IPS-18a (cell line): ENCODE measurements at regions not wholly inside any gene's neighbourhood (a gene's known extent, or its start where the extent isn't known, plus 50 kb on each side); places are given as distances from the start of the nearest gene placed in this dataset.

ENCODE experiments used
- H3K27ac ChIP-seq: one replicate; pipeline ENCODE4 v1.5.1; 2013; ENCODE audit warnings: low read length
- H3K27me3 ChIP-seq: one replicate; pipeline ENCODE4 v1.6.1; 2013; ENCODE audit warnings: mild to moderate bottlenecking, low read length; ENCODE audit not compliant: control insufficient read depth, insufficient read depth
- H3K36me3 ChIP-seq: one replicate; pipeline ENCODE4 v1.6.1; 2013; ENCODE audit warnings: low read depth, low read length; ENCODE audit not compliant: control insufficient read depth
- H3K4me1 ChIP-seq: one replicate; pipeline ENCODE4 v1.6.1; 2013; ENCODE audit warnings: low read depth, low read length; ENCODE audit not compliant: control insufficient read depth
- H3K4me3 ChIP-seq: one replicate; pipeline ENCODE4 v1.5.1; 2013; ENCODE audit warnings: low read length
- H3K9ac ChIP-seq: one replicate; pipeline ENCODE4 v1.6.1; 2013; ENCODE audit warnings: mild to moderate bottlenecking, low read length, moderate library complexity
- H3K9me3 ChIP-seq: one replicate; pipeline ENCODE4 v1.6.1; 2013; ENCODE audit warnings: low read depth, low read length; ENCODE audit not compliant: control insufficient read depth

- H3K27me3 ChIP-seq = no peaks in the 10 kb centered on the region
- no peak overlapping the region for H3K4me3 ChIP-seq
- no peak overlapping the region for H3K27ac ChIP-seq
- H3K36me3 ChIP-seq = no peaks in the 10 kb centered on the region
- no peaks in the 10 kb centered on the region for H3K9me3 ChIP-seq
- no peaks in the 10 kb centered on the region for H3K4me1 ChIP-seq
- H3K9ac ChIP-seq = no peak overlapping the region
Measured at GRCh38 chr9:27714388-27714787, 141.1 kb upstream of the C9orf72 start.

DNA sequence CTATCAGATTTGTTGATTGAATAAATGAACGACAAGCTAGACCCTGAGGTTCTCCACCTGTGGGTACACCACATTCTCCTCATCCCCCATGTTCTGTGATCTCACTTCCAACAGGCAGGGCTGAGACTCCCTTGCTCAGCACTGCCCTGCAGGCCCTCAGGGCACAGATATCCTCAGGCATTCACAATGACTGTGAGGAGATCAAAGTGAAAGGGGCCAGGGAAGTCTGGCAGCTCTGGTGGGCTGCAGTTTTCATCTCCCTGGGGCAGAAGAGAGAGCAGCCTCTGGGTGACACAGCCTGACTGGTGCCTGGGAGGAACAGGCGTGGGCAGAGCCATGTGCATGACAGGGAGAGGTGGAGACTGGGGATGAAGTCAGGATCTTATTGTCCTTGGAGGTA is 142.4 kb upstream of the C9orf72 start:
- Histone ChIP-seq H3K27ac (no peak overlapping the region), H3K4me3 (no peak overlapping the region), H3K9ac (no peak overlapping the region), H3K36me3 (no peaks in the 10 kb centered on the region), H3K4me1 (peaks cover 2% of the 10 kb centered on the region), H3K9me3 (no peaks in the 10 kb centered on the region), H3K27me3 (no peaks in the 10 kb centered on the region)

DNA sequence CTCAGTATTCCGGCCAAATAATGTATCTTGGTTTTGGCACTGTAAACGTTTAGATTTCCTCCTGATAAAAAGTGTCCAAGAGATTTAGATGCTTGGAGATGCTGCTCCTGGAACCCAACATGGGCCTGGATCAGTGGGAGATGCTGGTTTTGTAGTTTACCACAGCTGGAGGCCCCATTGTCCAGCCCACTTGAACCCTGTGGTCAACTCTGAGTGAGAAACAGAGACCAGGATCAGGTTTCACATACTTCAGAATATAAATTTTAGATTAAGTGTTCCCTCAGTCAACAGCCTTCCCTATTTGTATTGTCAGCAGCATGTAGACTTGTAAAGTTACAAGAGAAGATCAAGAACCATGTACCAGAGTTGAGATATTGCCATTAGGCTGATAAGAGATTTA is 144.7 kb upstream of the C9orf72 start:
- no peaks in the 10 kb centered on the region for H3K36me3 ChIP-seq
- H3K9me3 ChIP-seq = no peaks in the 10 kb centered on the region
- H3K4me1 ChIP-seq = peaks cover 4% of the 10 kb centered on the region
- H3K9ac ChIP-seq = no peak overlapping the region
- H3K27me3 ChIP-seq = no peaks in the 10 kb centered on the region
- no peak overlapping the region for H3K4me3 ChIP-seq
- no peak overlapping the region for H3K27ac ChIP-seq

DNA sequence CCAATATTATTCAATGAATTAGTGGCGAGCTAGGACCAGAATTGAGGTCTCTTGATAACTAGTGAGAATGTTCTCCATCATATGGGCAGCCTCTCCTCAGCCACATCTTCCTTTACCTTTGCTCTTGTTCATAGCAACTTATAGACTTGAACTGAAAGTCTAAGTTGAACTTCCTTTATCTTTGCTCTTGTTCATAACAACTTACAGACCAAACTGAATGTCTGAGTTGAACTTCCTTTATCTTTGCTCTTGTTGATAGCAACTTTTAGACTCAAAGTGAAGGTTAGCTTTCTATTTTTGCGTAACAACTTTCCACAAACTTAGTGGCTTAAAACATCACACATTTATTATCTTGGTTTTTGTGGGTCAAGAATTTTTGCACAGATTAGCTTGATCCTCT is 146.4 kb upstream of the C9orf72 start:
- Histone ChIP-seq H3K4me1 (peaks cover 4% of the 10 kb centered on the region), H3K36me3 (no peaks in the 10 kb centered on the region), H3K27ac (no peak overlapping the region), H3K4me3 (no peak overlapping the region), H3K9me3 (no peaks in the 10 kb centered on the region), H3K9ac (no peak overlapping the region), H3K27me3 (no peaks in the 10 kb centered on the region)

DNA sequence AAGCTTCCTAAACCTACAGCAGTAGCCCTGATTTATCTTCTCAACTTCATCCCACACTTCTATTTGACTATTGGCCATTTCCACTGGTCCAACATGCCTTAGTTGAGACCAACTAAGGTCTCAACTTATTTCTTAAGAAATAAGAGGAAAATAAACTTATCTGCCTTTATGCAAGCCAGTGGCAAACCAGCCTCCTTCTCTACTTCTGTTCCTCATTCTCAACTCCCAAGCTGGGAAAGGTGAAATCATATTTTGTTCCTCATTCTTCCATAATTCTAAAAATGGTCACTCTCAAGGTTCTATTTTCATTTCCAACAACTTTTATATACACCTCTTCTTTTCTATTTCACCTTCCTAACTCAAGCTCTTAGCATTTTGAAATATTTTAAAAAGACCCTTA is 149.6 kb upstream of the C9orf72 start:
- H3K27me3 ChIP-seq = no peaks in the 10 kb centered on the region
- no peaks in the 10 kb centered on the region for H3K9me3 ChIP-seq
- H3K36me3 ChIP-seq = no peaks in the 10 kb centered on the region
- H3K9ac ChIP-seq = no peak overlapping the region
- H3K4me1 ChIP-seq = peaks cover 4% of the 10 kb centered on the region
- H3K27ac ChIP-seq = no peak overlapping the region
- H3K4me3 ChIP-seq = no peak overlapping the region

- no peak overlapping the region for H3K27ac ChIP-seq
- no peaks in the 10 kb centered on the region for H3K36me3 ChIP-seq
- no peak overlapping the region for H3K9ac ChIP-seq
- no peak overlapping the region for H3K4me3 ChIP-seq
- no peaks in the 10 kb centered on the region for H3K4me1 ChIP-seq
- H3K27me3 ChIP-seq = no peaks in the 10 kb centered on the region
- H3K9me3 ChIP-seq = no peaks in the 10 kb centered on the region
Measured at GRCh38 chr9:27726244-27727081, 153.2 kb upstream of the C9orf72 start.

DNA sequence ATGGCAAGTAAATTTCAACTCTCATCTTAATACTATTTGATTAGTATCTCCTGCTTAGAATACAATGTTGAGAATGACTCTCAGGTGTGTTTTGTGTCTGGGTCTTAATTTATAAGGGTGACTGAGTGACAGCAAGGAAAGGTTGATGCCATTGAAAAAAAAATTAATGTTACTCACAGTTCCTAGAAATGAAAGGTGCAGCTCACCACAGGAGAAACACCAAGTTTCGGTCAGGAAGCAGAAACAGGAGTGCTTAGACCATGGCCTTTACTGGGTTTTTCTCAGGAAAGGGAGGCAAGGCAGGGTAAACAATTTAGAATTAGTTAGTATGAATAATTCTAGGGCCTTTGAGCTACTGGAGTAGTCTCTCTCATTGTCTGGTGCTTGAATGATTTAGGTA is 159.2 kb upstream of the C9orf72 start:
- no peaks in the 10 kb centered on the region for H3K4me1 ChIP-seq
- H3K27ac ChIP-seq = no peak overlapping the region
- no peaks in the 10 kb centered on the region for H3K9me3 ChIP-seq
- no peaks in the 10 kb centered on the region for H3K27me3 ChIP-seq
- no peaks in the 10 kb centered on the region for H3K36me3 ChIP-seq
- no peak overlapping the region for H3K9ac ChIP-seq
- H3K4me3 ChIP-seq = no peak overlapping the region

- no peaks in the 10 kb centered on the region for H3K9me3 ChIP-seq
Measured at GRCh38 chr9:27743490-27743889, 170.2 kb upstream of the C9orf72 start.

DNA sequence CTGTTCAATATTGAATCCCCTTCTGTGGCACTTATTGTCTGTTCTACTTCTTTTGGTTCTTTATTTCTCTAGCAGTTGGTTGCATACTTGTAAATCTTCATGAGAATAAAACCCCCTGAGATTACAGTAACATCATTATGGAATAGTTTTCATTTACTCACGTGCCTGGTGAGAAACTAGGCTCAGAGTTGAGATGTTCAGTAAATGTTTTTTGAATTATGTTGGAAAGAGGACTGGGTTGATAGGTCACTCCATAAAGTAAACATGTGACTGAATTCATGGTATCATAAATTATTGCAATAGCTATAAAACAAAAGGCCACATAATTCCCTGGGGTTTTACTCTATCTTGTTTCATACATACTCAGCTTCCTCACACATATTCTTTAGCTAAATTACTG is 174.2 kb upstream of the C9orf72 start:
- Histone ChIP-seq H3K9ac (no peak overlapping the region), H3K36me3 (no peaks in the 10 kb centered on the region), H3K27ac (no peak overlapping the region), H3K4me3 (no peak overlapping the region), H3K4me1 (peaks cover 50% of the 10 kb centered on the region), H3K9me3 (no peaks in the 10 kb centered on the region), H3K27me3 (no peaks in the 10 kb centered on the region)

More at GRCh38 chr9:27743490-27743889, 170.2 kb upstream of the C9orf72 start:
- H3K27me3 ChIP-seq = no peaks in the 10 kb centered on the region
- H3K4me3 ChIP-seq = no peak overlapping the region
- no peak overlapping the region for H3K9ac ChIP-seq
- peaks cover 15% of the 10 kb centered on the region for H3K4me1 ChIP-seq
- H3K27ac ChIP-seq = no peak overlapping the region
- H3K36me3 ChIP-seq = no peaks in the 10 kb centered on the region

DNA sequence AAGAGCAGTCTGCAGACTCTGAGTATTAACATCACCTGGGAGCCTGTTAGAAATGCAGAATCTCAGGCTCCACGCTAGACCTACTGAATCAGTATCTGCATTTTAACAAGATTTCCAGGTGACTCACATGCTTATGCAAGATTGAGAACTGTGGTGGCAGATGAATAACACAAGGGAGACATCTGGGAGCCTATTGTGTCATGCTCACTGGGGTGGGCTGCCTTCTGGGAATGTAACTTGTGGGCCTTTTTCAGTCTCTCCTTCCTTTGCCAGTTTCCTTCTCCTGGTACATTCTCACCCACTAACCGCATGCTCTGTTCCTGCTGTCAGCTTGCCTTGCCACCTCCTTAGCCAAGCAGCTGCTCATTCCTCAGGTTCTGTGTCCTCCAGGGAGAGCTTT is 176.6 kb upstream of the C9orf72 start:
- Histone ChIP-seq H3K9me3 (no peaks in the 10 kb centered on the region), H3K36me3 (no peaks in the 10 kb centered on the region), H3K4me3 (no peak overlapping the region), H3K4me1 (peaks cover 50% of the 10 kb centered on the region), H3K27me3 (no peaks in the 10 kb centered on the region), H3K9ac (no peak overlapping the region), H3K27ac (no peak overlapping the region)

GRCh38 chr9:27750566-27750965 is 177.3 kb upstream of the C9orf72 start:
- no peaks in the 10 kb centered on the region for H3K36me3 ChIP-seq
- H3K9ac ChIP-seq = no peak overlapping the region
- H3K9me3 ChIP-seq = no peaks in the 10 kb centered on the region
- H3K27me3 ChIP-seq = no peaks in the 10 kb centered on the region
- peaks cover 50% of the 10 kb centered on the region for H3K4me1 ChIP-seq
- no peak overlapping the region for H3K4me3 ChIP-seq
- no peak overlapping the region for H3K27ac ChIP-seq

GRCh38 chr9:27752069-27752468 is 178.8 kb upstream of the C9orf72 start:
- Histone ChIP-seq H3K9me3 (no peaks in the 10 kb centered on the region), H3K27me3 (no peaks in the 10 kb centered on the region), H3K4me3 (no peak overlapping the region), H3K9ac (no peak overlapping the region), H3K36me3 (no peaks in the 10 kb centered on the region), H3K4me1 (peaks cover 46% of the 10 kb centered on the region), H3K27ac (no peak overlapping the region)
